AG09319 (cell line): ENCODE measurements at regions not wholly inside any gene's neighbourhood (a gene's known extent, or its start where the extent isn't known, plus 50 kb on each side); places are given as distances from the start of the nearest gene placed in this dataset.

ENCODE experiments used
- DNase-seq: peaks from one replicate; pipeline ENCODE4 v3.0.0-alpha.2; 2010; ENCODE audit warnings: low read depth; ENCODE audit errors: extremely low read depth
- TF ChIP-seq, protein P1 (sequence below): IDR thresholded peaks from 2 replicates; pipeline ENCODE4 v1.5.1; 2011; ENCODE audit warnings: low read depth, mild to moderate bottlenecking, inconsistent platforms, low read length, moderate library complexity

- TF ChIP-seq, protein P1, sequence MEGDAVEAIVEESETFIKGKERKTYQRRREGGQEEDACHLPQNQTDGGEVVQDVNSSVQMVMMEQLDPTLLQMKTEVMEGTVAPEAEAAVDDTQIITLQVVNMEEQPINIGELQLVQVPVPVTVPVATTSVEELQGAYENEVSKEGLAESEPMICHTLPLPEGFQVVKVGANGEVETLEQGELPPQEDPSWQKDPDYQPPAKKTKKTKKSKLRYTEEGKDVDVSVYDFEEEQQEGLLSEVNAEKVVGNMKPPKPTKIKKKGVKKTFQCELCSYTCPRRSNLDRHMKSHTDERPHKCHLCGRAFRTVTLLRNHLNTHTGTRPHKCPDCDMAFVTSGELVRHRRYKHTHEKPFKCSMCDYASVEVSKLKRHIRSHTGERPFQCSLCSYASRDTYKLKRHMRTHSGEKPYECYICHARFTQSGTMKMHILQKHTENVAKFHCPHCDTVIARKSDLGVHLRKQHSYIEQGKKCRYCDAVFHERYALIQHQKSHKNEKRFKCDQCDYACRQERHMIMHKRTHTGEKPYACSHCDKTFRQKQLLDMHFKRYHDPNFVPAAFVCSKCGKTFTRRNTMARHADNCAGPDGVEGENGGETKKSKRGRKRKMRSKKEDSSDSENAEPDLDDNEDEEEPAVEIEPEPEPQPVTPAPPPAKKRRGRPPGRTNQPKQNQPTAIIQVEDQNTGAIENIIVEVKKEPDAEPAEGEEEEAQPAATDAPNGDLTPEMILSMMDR, result no peak
- DNase-seq, result peak; percentile 32
Measured at GRCh38 chr10:113228530-113228929, 278.5 kb downstream of the TCF7L2 start.

DNA sequence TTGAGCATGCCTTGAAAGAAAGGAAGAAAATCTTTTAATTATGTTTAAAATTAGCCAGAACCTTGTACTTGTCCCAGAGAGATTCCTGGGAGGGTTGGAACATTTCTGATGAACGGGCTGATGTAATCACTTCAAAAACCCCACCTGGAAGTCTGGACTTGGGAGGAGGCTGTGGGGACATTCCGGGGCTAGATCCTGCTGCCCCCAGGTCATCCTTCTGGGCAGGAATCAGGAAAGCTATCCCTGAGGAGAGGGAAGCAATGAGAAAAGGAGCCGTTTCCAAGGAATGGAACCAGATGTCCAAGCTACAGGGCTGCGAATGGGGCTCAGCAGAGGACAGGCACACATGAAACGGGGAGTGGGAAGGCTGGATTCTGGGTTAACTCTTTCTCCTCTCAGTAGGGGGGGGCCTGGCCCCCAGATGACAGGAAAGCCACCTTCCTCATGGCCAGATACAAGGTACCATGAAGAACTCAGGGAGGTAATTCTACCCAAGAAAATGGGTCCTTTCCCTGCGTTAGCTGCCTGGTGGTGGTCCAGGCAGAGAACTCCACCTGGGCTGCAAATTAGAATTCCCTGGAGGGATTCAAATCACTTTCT lies 280.1 kb downstream of the TCF7L2 start:
- TF ChIP-seq, protein P1, result no peak
- no peak for DNase-seq

GRCh38 chr10:113232928-113233511 lies 283.0 kb downstream of the TCF7L2 start:
- DNase-seq, result no peak
- TF ChIP-seq, protein P1, result no peak

DNA sequence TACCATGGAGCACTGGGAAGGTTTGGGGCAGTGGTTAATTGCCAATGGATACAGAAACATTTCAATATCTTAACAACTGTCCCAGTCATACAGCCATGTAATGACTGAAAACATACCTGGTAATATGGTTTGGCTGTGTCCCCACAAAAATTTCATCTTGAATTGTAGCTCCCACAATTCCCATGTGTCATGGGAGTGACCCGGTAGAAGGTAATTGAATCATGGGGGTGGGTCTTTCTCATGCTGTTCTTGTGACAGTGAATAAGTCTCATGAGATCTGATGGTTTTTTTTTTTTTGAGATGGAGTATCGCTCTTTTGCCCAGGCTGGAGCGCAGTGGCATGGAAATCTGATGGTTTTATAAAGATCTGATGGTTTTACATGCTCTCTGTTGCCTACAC lies 284.4 kb downstream of the TCF7L2 start:
- DNase-seq, result no peak
- TF ChIP-seq, protein P1, result no peak

GRCh38 chr10:113235508-113235907 lies 285.5 kb downstream of the TCF7L2 start:
- no peak for DNase-seq
- TF ChIP-seq, protein P1, result no peak

DNA sequence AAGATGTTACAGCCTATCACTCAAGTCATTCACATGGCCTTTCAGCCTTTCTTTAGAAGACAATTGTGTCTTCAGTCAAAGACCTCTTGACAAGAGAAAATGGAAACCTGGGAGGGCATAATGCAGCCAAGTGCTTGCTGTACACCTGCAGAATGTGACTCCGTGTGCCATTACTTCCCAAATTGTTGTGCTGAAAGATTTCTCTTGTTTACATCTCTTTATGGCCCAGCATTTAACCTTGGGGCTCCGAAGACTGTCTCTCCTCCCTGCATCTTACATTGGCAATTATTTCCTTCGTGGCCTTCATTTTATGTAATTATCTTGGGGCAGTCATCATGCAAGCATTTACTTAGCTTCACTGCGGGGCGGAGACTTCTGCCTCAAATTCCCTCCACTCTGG lies 287.0 kb downstream of the TCF7L2 start:
- TF ChIP-seq, protein P1, result no peak
- no peak for DNase-seq

GRCh38 chr10:113239566-113240350 lies 289.7 kb downstream of the TCF7L2 start:
- TF ChIP-seq, protein P1, result no peak
- DNase-seq, result no peak
